Upper lobe of left lung (tissue), 4 donors: ENCODE measurements at regions not wholly inside any gene's neighbourhood (a gene's known extent, or its start where the extent isn't known, plus 50 kb on each side); places are given as distances from the start of the nearest gene placed in this dataset.

Experiments
- CTCF ChIP-seq, 6 experiments: fragments of 450-650 bp in 4 of 6; fragments of 200-600 bp in 2 of 6; sonication (generic) in 2 of 6; IDR thresholded peaks; one replicate each; pipeline ENCODE4 v1.5.1; 2016 to 2019; ENCODE audit warnings: antibody characterized with exemption in 6 of 6
- POLR2A ChIP-seq, 4 donors: fragments of 450-650 bp; IDR thresholded peaks; one replicate each; pipeline ENCODE4 v1.5.1; 2016 to 2017; ENCODE audit warnings: antibody characterized with exemption in 4 of 4, mild to moderate bottlenecking in 2 of 4
- POLR2AphosphoS5 ChIP-seq, 2 donors: sonication (generic); formaldehyde crosslinking; IDR thresholded peaks; one replicate each; pipeline ENCODE4 v1.5.1; 2017; ENCODE audit warnings: antibody characterized with exemption in 2 of 2

- TF ChIP-seq CTCF (IDR thresholded peaks at IDR 0.05) (no peak), POLR2AphosphoS5 (IDR thresholded peaks at IDR 0.05) (no peak), POLR2A (IDR thresholded peaks at IDR 0.05) (no peak)
Observed at GRCh38 chr5:5652181-5652580, 229.7 kb downstream of the ICE1 start.
